Activated effector memory CD4-positive, alpha-beta T cell treated with Interleukin-2 at 50 U/mL for 16 hours (primary cell): ENCODE measurements at regions not wholly inside any gene's neighbourhood (a gene's known extent, or its start where the extent isn't known, plus 50 kb on each side); places are given as distances from the start of the nearest gene placed in this dataset.
"Not testable (repeated sequence)": the region's sequence is repeated elsewhere in the genome, so short reads cannot be mapped to it uniquely, and the experiment has no call there.

Experiments
- DNase-seq: peaks from one replicate; pipeline ENCODE4 v3.0.0-alpha.2; 2020

DNA sequence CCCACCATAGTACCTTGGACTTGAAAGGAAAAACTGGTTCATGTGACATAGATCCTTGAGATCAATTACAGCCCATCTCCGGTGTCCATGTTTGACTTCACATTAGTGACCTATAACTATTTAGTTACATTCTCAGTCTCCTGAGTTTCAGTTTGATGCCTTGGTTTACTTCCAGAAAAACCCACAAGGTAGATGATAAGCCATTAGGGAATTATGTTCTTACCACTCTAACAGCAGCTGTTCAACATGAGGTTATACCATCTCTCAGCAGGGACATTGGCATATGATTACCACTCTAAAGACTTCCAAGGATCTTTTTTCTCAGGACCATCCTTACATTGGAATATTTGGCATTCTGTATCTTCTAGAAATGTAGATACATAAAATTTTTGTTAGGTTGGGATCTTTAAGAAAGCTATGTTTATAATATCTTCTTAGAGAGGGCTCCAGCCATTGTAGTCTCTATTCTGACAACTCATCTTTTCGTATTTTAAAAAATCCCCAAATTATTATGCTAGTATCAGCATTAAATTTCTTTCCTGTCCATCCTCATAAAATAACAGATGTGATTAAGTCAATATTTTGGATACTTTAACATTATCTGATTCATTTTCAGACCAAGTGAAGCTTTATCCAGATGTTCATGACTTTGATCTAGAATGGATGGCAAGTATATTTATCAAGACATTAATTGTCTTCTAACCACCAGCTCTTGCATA is 258.9 kb downstream of the RDH14 start:
- no peak for DNase-seq

DNA sequence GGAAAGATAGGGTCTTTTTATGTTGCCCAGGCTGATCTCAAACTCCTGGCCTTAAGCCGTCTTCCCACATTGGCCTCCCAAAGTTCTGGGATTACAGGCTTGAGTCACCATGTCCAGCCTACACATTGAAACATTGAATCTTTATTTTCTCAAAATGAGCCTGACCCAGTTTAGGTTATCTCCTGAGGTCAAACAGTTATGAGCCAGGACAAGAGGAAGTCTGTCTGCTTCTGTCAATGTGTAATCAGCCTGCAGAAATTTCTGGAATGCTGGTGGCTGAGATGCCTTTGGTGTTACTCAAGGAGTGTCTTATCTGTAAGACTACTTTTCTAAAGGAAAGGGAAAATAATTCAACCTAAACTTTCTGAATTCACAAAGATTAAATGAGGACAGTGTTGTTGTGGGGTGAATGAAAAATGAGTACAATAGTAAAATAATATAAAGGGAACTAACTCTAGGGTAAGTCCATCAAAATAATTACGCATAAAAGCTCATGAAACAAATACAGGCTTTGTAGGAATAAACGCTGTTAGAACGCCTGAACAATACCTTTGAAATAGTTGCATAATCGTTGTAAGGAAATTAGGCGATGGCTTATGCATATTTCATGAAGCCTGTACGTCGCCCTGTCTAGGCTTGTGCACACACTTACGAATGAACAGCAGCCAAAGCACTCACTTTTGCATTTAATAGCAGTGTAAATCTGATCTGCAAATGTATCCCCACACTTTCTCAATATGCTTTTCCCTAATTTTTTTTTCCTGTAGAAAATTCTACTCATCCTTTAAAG is 260.8 kb downstream of the RDH14 start:
- DNase-seq = no peak

DNA sequence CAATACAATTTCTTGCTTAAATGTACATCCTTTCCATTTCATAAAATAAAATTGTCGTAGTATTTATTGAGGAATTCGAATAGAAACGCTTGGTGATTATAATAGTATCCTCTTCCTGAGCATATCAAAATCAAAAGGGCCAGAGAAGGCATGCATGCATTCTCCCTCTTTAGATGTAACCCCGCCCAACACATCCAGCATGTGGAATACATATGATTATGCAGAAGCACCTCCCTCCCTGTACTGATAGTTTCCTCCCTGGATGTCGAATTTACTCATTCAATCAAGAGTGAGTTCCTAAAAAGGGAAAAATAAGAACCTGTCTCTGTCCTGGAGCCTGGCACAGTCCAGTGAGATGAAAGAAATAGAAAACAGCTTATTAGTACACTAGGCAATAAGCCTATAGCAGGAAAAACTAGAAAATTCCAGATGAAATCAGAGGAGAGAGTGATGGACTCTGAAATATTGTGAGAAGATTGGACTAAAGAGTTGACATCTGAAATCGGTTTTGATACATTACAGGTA is 262.9 kb downstream of the RDH14 start:
- no peak for DNase-seq

GRCh38 chr2:18290386-18290785 is 270.1 kb downstream of the RDH14 start:
- DNase-seq = no peak

GRCh38 chr2:18286897-18287296 is 273.6 kb downstream of the RDH14 start:
- DNase-seq = no peak

- DNase-seq = no peak
These were observed 276.1 kb downstream of the RDH14 start for GRCh38 chr2:18284331-18284730.

DNA sequence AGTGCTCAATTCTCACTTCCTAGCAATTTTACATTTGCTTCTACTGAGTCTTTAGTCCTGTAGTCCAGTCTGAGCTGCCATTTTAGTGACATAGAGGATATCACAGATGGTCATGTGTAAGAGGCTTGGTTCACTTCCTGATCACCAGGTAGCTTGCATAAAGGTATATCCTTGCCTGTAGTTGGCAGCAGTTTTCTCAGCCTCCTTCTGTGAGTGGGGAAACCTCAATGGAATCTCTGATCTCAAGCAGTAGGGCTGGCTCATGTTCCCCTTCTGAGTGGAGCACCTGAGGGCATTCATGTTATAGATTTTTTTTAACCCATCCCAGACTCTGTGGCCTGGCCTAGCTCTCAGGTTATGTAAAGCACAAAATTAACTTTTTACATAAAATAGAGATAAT is 278.4 kb downstream of the RDH14 start:
- DNase-seq = no peak

- no peak for DNase-seq
These were observed 283.8 kb downstream of the RDH14 start for GRCh38 chr2:18276583-18277075.

DNA sequence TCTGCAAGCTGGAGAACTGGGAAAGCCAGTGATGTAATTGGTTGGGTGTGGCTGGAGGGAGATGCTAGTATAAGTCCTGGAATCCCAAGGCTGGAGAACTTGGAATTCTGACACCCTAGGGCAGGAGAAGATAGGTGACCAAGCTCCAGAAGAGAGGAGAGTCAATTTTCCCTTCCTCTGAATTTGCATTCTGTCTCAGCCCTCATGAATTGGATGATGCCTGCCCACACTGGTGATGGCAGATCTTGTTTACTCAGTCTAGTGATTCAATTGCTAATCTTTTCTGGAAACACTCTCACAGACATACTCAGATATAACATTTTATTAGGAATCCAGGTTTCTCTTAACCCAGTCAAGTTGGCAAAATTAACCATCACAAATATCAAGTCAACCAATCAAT is 287.2 kb downstream of the RDH14 start:
- DNase-seq = no peak

GRCh38 chr2:18272148-18272494 is 288.3 kb downstream of the RDH14 start:
- DNase-seq = no peak

DNA sequence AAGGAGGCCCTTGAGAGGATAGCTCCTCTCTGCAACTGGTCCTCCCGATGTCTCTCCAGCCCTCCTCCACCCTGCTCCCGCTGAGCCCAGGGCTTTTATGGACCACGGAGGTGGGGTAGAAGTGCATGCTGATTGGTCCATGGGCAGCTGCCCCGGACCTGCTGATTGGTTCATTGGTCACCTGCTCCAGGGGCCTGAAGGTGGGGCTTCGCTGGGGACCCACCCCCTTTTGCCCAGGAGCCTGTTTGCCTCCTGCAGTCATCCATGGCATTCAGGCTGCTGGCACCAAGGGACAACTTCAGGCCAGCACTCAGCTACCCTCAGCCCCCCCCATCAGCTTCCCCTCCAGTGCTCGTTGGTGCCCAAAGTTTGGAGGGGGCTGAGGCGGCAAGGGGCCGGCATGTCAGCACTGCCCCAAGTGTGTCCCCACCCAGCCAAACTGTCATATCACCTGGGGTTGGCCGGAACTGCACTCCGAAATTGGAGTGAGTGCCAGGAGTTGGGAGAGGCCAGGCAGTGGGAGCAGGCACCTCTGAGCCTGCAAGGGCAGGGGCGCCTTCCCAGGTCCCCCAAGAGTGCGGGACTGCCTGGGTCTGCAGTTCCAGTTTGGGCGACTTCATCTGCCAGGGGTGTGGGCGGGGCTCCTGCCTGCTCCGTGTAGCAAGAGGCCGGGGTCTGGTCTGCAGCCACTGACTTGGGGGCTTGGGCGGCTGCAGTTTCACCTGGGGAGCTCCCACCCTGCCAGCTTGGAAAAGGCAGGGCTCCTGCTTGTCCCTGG is 288.9 kb downstream of the RDH14 start:
- no peak for DNase-seq

- no peak for DNase-seq
These were observed 292.1 kb downstream of the RDH14 start for GRCh38 chr2:18268400-18268799.

- no peak for DNase-seq
These were observed 293.0 kb downstream of the RDH14 start for GRCh38 chr2:18267501-18267900.

DNA sequence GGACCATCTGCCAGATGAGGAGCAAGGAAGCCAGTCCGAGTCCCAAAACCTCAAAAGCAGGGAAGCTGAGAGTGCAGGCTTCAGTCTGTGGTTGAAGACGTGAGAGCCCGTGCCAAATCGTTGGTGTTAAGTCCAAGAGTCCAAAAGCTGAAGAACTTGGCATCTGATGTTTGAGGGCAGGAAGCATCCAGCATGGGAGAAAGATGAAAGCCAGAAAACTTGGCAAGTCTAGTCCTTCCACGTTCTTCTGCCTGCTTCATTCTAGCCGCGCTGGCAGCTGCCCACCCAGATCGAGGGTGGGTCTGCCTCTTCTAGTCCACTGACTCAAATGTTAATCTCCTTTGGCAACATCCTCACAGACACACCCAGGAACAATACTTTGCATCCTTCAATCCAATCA is 293.8 kb downstream of the RDH14 start:
- not testable (repeated sequence) for DNase-seq

DNA sequence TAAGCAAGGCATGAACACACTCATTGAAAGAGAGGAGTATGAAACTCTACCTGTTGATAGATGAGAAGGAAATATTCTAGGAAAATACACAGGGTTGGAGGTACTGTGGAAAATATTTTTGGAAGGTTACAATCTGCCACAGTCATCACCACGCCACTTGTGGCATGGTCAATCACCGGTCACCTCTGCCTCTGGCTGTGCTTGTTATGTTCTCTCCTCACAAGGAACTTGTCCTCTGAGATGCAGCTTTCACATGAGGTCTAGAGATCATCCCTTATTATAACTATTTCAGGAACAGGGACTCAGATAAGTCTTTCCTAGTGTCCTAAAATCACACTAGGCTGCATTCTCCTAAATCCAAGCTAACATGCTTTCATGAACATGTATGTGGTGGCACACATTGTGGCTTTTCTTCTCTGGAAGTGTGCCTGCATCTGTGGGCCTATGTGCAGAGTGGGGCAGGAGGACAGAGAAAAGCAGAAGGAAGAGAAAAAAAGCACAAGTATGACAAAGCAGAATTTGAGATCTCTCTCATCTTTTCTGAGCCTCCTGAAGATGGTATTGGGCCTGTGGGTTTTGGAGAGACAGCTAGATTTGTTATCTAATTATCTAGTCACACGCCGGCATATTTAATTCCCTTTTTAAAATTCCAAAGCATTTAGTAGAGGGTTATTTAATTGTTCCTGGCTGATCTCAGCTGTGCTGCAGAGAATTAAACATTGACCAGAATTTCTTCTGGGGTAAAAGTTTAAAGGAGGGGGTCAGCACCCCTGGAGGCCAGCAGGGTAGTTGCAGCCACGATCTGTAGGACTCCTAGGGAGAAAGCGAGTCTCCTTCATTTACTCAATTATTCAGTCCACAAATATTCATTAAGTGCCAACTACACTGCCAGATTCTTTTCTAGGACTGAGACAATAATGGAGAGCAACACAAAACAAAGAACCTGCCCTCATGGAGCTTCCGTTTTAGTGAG is 294.6 kb downstream of the RDH14 start:
- DNase-seq = no peak

DNA sequence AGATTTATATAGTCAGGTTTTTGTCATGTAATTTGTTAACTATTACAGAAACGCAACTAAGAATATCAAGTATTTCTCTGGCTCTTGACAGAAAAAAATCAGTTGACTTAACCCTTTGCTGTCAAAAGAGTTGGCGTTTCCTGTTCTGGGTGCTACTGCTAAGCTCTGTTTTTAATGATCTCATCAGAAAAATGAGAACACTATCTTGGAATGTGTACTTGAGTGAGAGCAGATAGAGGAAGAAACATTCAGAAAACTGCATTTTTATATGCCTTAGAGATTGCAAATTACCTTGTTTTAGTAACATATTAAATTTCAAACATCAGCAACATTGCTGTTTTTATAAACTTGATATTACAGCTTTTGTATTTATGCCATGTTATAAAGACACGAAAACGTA is 297.9 kb downstream of the RDH14 start:
- DNase-seq = no peak

DNA sequence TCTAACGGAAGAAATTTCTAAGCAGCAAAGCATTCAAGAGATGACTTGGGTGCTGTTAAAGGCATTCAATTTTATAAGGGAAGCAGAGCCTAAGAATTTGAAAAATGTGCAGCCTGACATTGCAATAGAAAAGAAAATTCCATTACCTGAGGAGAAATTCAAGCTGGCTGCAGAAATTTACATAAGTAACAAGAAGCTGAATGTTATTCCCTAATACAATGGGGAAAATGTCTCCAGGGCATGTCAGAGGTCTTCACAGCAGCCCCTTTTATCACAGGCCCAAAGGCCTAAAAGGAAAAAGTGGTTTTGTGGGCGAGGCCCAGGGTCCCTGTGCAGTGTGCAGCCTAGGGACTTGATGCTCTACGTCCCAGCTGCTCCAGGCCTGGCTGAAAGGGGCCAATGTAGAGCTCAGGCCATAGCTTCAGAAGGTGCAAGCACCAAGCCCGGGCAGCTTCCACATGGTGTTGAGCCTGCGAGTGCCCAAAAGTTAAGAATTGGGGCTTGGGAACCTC is 306.7 kb downstream of the RDH14 start:
- no peak for DNase-seq

GRCh38 chr2:18251486-18251885 is 309.0 kb downstream of the RDH14 start:
- DNase-seq = no peak

DNA sequence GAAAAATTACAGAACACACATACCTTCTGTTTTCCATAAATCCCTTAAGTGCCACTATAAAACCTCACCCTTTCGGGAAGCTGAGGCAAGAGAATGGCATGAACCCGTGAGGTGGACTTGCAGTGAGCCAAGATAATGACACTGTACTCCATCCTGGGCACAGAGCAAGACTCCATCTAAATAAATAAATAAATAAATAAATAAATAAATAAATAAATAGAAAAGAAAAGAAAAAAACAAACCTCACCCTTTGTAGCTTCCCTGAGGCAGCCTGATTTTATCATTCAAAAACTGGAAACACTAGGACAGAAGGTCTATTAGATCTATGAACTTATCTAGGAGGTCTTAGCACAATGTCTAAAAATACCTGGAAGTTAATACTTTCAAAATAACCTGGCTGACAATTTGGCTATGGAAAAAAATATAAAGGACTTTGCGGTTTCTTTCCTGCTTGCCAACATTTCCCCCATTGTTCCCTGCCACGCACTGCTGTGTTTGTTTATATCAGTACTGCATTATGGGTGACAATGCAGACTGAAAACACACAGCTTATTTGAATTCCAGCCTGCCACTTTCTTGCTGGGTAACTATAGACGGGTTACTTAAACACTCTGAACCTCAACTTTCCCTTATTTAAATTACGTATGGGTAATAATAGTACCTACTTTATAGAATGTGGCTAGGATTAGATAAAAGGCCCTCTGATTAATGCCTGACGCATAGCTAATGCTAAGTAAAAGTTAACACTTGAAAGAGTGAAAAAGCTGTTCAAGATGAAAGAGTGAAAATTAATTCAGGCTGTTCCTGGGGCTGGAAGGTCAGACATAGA is 313.0 kb downstream of the RDH14 start:
- DNase-seq = no peak

GRCh38 chr2:18245375-18245774 is 315.1 kb downstream of the RDH14 start:
- no peak for DNase-seq

- no peak for DNase-seq
These were observed 315.6 kb downstream of the RDH14 start for GRCh38 chr2:18244845-18245244.
